ENCODE measurements at regions not wholly inside any gene's neighbourhood (a gene's known extent, or its start where the extent isn't known, plus 50 kb on each side); places are given as distances from the start of the nearest gene placed in this dataset.

GRCh38 chr2:120831891-120832290 is 96.2 kb downstream of the GLI2 start:
- no peaks in the 10 kb centered on the region for H3K4me1 ChIP-seq
- TF ChIP-seq CTCF (IDR thresholded peaks at IDR 0.05), result no peak
- no peak for DNase-seq
- WGBS, 2 donors, result 80 to 99% methylated on average over 2 to 6 of the region's 6 CpGs
- H3K4me3 ChIP-seq, result no peak overlapping the region
- no peak for ATAC-seq (ENCODE audit: low FRiP score in 2 of 2)
- H3K36me3 ChIP-seq, result no peaks in the 10 kb centered on the region
- H3K9me3 ChIP-seq, result no peaks in the 10 kb centered on the region
- H3K27me3 ChIP-seq, result no peaks in the 10 kb centered on the region
- H3K27ac ChIP-seq, result no peak overlapping the region

- H3K4me1 ChIP-seq, result no peaks in the 10 kb centered on the region
- H3K27me3 ChIP-seq, result no peaks in the 10 kb centered on the region
- no peak overlapping the region for H3K27ac ChIP-seq
- no peak for ATAC-seq (ENCODE audit: low FRiP score in 2 of 2)
- no peaks in the 10 kb centered on the region for H3K36me3 ChIP-seq
- H3K4me3 ChIP-seq, result no peak overlapping the region
- TF ChIP-seq POLR2AphosphoS5 (IDR thresholded peaks at IDR 0.05) (no peak), POLR2A (IDR thresholded peaks at IDR 0.05) (no peak), CTCF (IDR thresholded peaks at IDR 0.05) (no peak), EP300 (IDR thresholded peaks at IDR 0.05) (no peak)
- 90 to 91% methylated on average over 11 of the region's 11 CpGs for WGBS, 2 donors
- no peaks in the 10 kb centered on the region for H3K9me3 ChIP-seq
- DNase-seq, result no peak
Measured at GRCh38 chr2:120832296-120833070, 96.8 kb downstream of the GLI2 start.

GRCh38 chr2:120833127-120833675 is 97.5 kb downstream of the GLI2 start:
- Histone ChIP-seq H3K27me3 (no peaks in the 10 kb centered on the region), H3K36me3 (no peaks in the 10 kb centered on the region), H3K27ac (no peak overlapping the region), H3K4me3 (no peak overlapping the region), H3K9me3 (no peaks in the 10 kb centered on the region), H3K4me1 (no peaks in the 10 kb centered on the region)
- 92 to 96% methylated on average over 3 of the region's 3 CpGs for WGBS, 2 donors
- DNase-seq, result no peak
- ATAC-seq (ENCODE audit: low FRiP score in 2 of 2), result no peak
- TF ChIP-seq EP300 (IDR thresholded peaks at IDR 0.05) (no peak), POLR2A (IDR thresholded peaks at IDR 0.05) (no peak), CTCF (IDR thresholded peaks at IDR 0.05) (no peak), POLR2AphosphoS5 (IDR thresholded peaks at IDR 0.05) (no peak)

- 85 to 96% methylated on average over 3 of the region's 3 CpGs for WGBS, 2 donors
Measured at GRCh38 chr2:120834206-120834605, 98.5 kb downstream of the GLI2 start.

More at GRCh38 chr2:120834206-120834605, 98.5 kb downstream of the GLI2 start:
- Histone ChIP-seq H3K27ac (no peak overlapping the region), H3K9me3 (no peaks in the 10 kb centered on the region), H3K4me3 (no peak overlapping the region), H3K4me1 (no peaks in the 10 kb centered on the region), H3K27me3 (no peaks in the 10 kb centered on the region), H3K36me3 (no peaks in the 10 kb centered on the region)
- no peak for TF ChIP-seq POLR2A (IDR thresholded peaks at IDR 0.05)
- no peak for TF ChIP-seq EP300 (IDR thresholded peaks at IDR 0.05)
- no peak for TF ChIP-seq POLR2AphosphoS5 (IDR thresholded peaks at IDR 0.05)
- no peak for TF ChIP-seq CTCF (IDR thresholded peaks at IDR 0.05)
- no peak for ATAC-seq (ENCODE audit: low FRiP score in 2 of 2)
- no peak for DNase-seq

Measured in upper lobe of left lung (tissue), 6 donors.